ENCODE measurements at regions not wholly inside any gene's neighbourhood (a gene's known extent, or its start where the extent isn't known, plus 50 kb on each side); places are given as distances from the start of the nearest gene placed in this dataset.

GRCh38 chrX:1012678-1013300, 199.7 kb downstream of the CRLF2 start:
- TF ChIP-seq CTCF (IDR thresholded peaks at IDR 0.05) (no peak), EP300 (IDR thresholded peaks at IDR 0.05; ENCODE audit: low read depth) (no peak), POLR2AphosphoS5 (IDR thresholded peaks at IDR 0.05) (no peak), POLR2A (IDR thresholded peaks at IDR 0.05) (no peak)
